Thymus (tissue), 11 donors: ENCODE measurements at regions not wholly inside any gene's neighbourhood (a gene's known extent, or its start where the extent isn't known, plus 50 kb on each side); places are given as distances from the start of the nearest gene placed in this dataset.
"Not testable (repeated sequence)": the region's sequence is repeated elsewhere in the genome, so short reads cannot be mapped to it uniquely, and the experiment has no call there.

Experiments
- DNase-seq, 9 donors: peaks; one replicate each; pipeline ENCODE4 v3.0.0-alpha.2; 2013; ENCODE audit warnings: low spot score in 9 of 9, low read depth in 6 of 9, missing footprints in 1 of 9
- H3K27ac ChIP-seq, 2 donors: one replicate each; pipeline ENCODE4 v1.5.1; 2013; ENCODE audit warnings: control low read depth in 1 of 2, low read depth in 1 of 2, low read length in 1 of 2, mild to moderate bottlenecking in 1 of 2, moderate library complexity in 1 of 2
- H3K27me3 ChIP-seq, 2 donors: one replicate each; pipeline ENCODE4 v1.5.1; 2013; ENCODE audit warnings: low read length in 1 of 2; ENCODE audit not compliant: control insufficient read depth in 2 of 2, insufficient read depth in 1 of 2
- H3K36me3 ChIP-seq, 2 donors: one replicate each; pipeline ENCODE4 v1.5.1; 2013; ENCODE audit warnings: low read length in 1 of 2, mild to moderate bottlenecking in 1 of 2, moderate library complexity in 1 of 2; ENCODE audit not compliant: control insufficient read depth in 2 of 2, insufficient read depth in 2 of 2
- H3K4me1 ChIP-seq, 2 donors: one replicate each; pipeline ENCODE4 v1.5.1; 2013; ENCODE audit warnings: low read length in 2 of 2; ENCODE audit not compliant: control insufficient read depth in 2 of 2, insufficient read depth in 2 of 2
- H3K4me3 ChIP-seq, 2 donors: one replicate each; pipeline ENCODE4 v1.5.1; 2013; ENCODE audit warnings: low read length in 2 of 2, control low read depth in 1 of 2, mild to moderate bottlenecking in 1 of 2
- H3K9me3 ChIP-seq, 2 donors: one replicate each; pipeline ENCODE4 v1.5.1; 2013; ENCODE audit warnings: low read length in 1 of 2, mild to moderate bottlenecking in 1 of 2; ENCODE audit not compliant: control insufficient read depth in 2 of 2, insufficient read depth in 1 of 2
- WGBS: extraction: QIAGEN DNeasy Blood & Tissue Kit; methylation state at CpG from one replicate; pipeline ENCODE4 v1.1.7; 2013; 5-methylcytosine and 5-hydroxymethylcytosine counted together
- donor health status: healthy.

- no peaks in the 10 kb centered on the region for H3K9me3 ChIP-seq
- no peaks in the 10 kb centered on the region for H3K36me3 ChIP-seq
- H3K4me1 ChIP-seq, result no peaks in the 10 kb centered on the region
- DNase-seq, result no peak
- no peak overlapping the region for H3K27ac ChIP-seq
- H3K4me3 ChIP-seq, result no peak overlapping the region
- no peaks in the 10 kb centered on the region for H3K27me3 ChIP-seq
- WGBS, result 92% methylated on average over 3 of the region's 3 CpGs
Observed at GRCh38 chr13:65410791-65411190, 1819.3 kb downstream of the PCDH9 start.

- DNase-seq, result no peak
- Histone ChIP-seq H3K4me3 (no peak overlapping the region), H3K36me3 (no peaks in the 10 kb centered on the region), H3K4me1 (no peaks in the 10 kb centered on the region), H3K27me3 (no peaks in the 10 kb centered on the region), H3K27ac (no peak overlapping the region), H3K9me3 (no peaks in the 10 kb centered on the region)
Observed at GRCh38 chr13:65401315-65401714, 1828.8 kb downstream of the PCDH9 start.

- no peaks in the 10 kb centered on the region for H3K27me3 ChIP-seq
- H3K27ac ChIP-seq, result no peak overlapping the region
- no peak for DNase-seq
- H3K9me3 ChIP-seq, result no peaks in the 10 kb centered on the region
- 93% methylated on average over 2 of the region's 2 CpGs for WGBS
- no peaks in the 10 kb centered on the region for H3K36me3 ChIP-seq
- H3K4me1 ChIP-seq, result no peaks in the 10 kb centered on the region
- no peak overlapping the region for H3K4me3 ChIP-seq
Observed at GRCh38 chr13:65400702-65401101, 1829.4 kb downstream of the PCDH9 start.

- peaks cover 0 to 10% of the 10 kb centered on the region in 2 donors for H3K9me3 ChIP-seq
- 72% methylated on average over 6 of the region's 6 CpGs for WGBS
- H3K4me1 ChIP-seq, result no peaks in the 10 kb centered on the region
- H3K4me3 ChIP-seq, result no peak overlapping the region
- DNase-seq, result no peak
- H3K27ac ChIP-seq, result no peak overlapping the region
- no peaks in the 10 kb centered on the region for H3K27me3 ChIP-seq
- H3K36me3 ChIP-seq, result no peaks in the 10 kb centered on the region
Observed at GRCh38 chr13:65387743-65388347, 1842.3 kb downstream of the PCDH9 start.

GRCh38 chr13:65378943-65379519 lies 1851.1 kb downstream of the PCDH9 start:
- WGBS, result 80% methylated on average over 3 of the region's 3 CpGs
- Histone ChIP-seq H3K36me3 (no peaks in the 10 kb centered on the region), H3K27me3 (no peaks in the 10 kb centered on the region)

GRCh38 chr13:65378484-65378883 lies 1851.7 kb downstream of the PCDH9 start:
- Histone ChIP-seq H3K27ac (no peak overlapping the region), H3K36me3 (no peaks in the 10 kb centered on the region), H3K27me3 (no peaks in the 10 kb centered on the region), H3K4me1 (no peaks in the 10 kb centered on the region), H3K9me3 (no peaks in the 10 kb centered on the region), H3K4me3 (no peak overlapping the region)
- DNase-seq, result no peak
- WGBS, result 94% methylated on average over 1 of the region's 1 CpG

More at GRCh38 chr13:65378943-65379519, 1851.1 kb downstream of the PCDH9 start:
- H3K9me3 ChIP-seq, result no peaks in the 10 kb centered on the region
- H3K27ac ChIP-seq, result no peak overlapping the region
- no peaks in the 10 kb centered on the region for H3K4me1 ChIP-seq
- H3K4me3 ChIP-seq, result no peak overlapping the region
- DNase-seq, result no peak

- WGBS, result 97% methylated on average over 6 of the region's 6 CpGs
- no peak overlapping the region for H3K4me3 ChIP-seq
- H3K4me1 ChIP-seq, result no peaks in the 10 kb centered on the region
- H3K27me3 ChIP-seq, result no peaks in the 10 kb centered on the region
- no peaks in the 10 kb centered on the region for H3K36me3 ChIP-seq
- peaks cover 0 to 14% of the 10 kb centered on the region in 2 donors for H3K9me3 ChIP-seq
- DNase-seq, result no peak
- no peak overlapping the region for H3K27ac ChIP-seq
Observed at GRCh38 chr13:65368832-65369231, 1861.3 kb downstream of the PCDH9 start.

GRCh38 chr13:65353951-65354350 lies 1876.2 kb downstream of the PCDH9 start:
- WGBS, result 98% methylated on average over 2 of the region's 2 CpGs
- peaks cover 0 to 20% of the 10 kb centered on the region in 2 donors for H3K9me3 ChIP-seq
- no peak overlapping the region for H3K27ac ChIP-seq
- no peaks in the 10 kb centered on the region for H3K4me1 ChIP-seq
- DNase-seq, result no peak
- H3K4me3 ChIP-seq, result no peak overlapping the region
- no peaks in the 10 kb centered on the region for H3K27me3 ChIP-seq
- H3K36me3 ChIP-seq, result no peaks in the 10 kb centered on the region

GRCh38 chr13:65353150-65353549 lies 1877.0 kb downstream of the PCDH9 start:
- H3K4me3 ChIP-seq, H3K27me3 ChIP-seq, H3K36me3 ChIP-seq, DNase-seq, H3K27ac ChIP-seq, H3K4me1 ChIP-seq: not testable (repeated sequence)
- 95% methylated on average over 3 of the region's 3 CpGs for WGBS
- H3K9me3 ChIP-seq, result peaks cover 0 to 20% of the 10 kb centered on the region in 2 donors
